A673 (cell line): ENCODE measurements at regions not wholly inside any gene's neighbourhood (a gene's known extent, or its start where the extent isn't known, plus 50 kb on each side); places are given as distances from the start of the nearest gene placed in this dataset.

Experiments used
- BruUV-seq: library from RNA; stranded (reverse); fragments of 400-500 nt; replicated peaks from 2 replicates; lab custom pipeline; 2021; lab: Mats Ljungman, UMichigan
- CTCF ChIA-PET: fragments of 300-600 bp; sonication (Branson Sonifier 250); formaldehyde crosslinking; loops from one replicate; lab custom pipeline; 2022; ENCODE audit warnings: antibody characterized with exemption; lab: Charles Lee
- POLR2A ChIA-PET: fragments of 300-600 bp; sonication (Branson Sonifier 250); formaldehyde crosslinking; loops from one replicate; lab custom pipeline; 2022; ENCODE audit warnings: antibody characterized with exemption; ENCODE audit not compliant: low non-redundant PET; lab: Charles Lee
- DNase-seq: peaks from one replicate; pipeline ENCODE4 v3.0.0-alpha.2; 2015; ENCODE audit warnings: low spot score
- H3K27ac ChIP-seq: fragments of 200-600 bp; sonication (generic); 2 replicates; pipeline ENCODE4 v1.5.1; 2016; ENCODE audit warnings: mixed run types, low read depth, mild to moderate bottlenecking, mixed read lengths, antibody characterized with exemption, low read length; ENCODE audit not compliant: poor library complexity, severe bottlenecking
- H3K27me3 ChIP-seq: fragments of 200-600 bp; sonication (generic); replicated peaks from 2 replicates; pipeline ENCODE4 v1.6.1; 2017; ENCODE audit warnings: mixed run types, low read depth, mild to moderate bottlenecking, mixed read lengths, antibody characterized with exemption, low read length; ENCODE audit not compliant: insufficient read depth, poor library complexity
- H3K36me3 ChIP-seq: fragments of 200-600 bp; sonication (generic); 2 replicates; pipeline ENCODE4 v1.6.1; 2016; ENCODE audit warnings: mixed run types, mild to moderate bottlenecking, mixed read lengths, antibody characterized with exemption, low read length; ENCODE audit not compliant: insufficient read depth, poor library complexity, severe bottlenecking
- H3K4me1 ChIP-seq: fragments of 200-600 bp; sonication (generic); 2 replicates; pipeline ENCODE4 v1.6.1; 2017; ENCODE audit warnings: mixed run types, mild to moderate bottlenecking, mixed read lengths, antibody characterized with exemption, low read length; ENCODE audit not compliant: insufficient read depth, poor library complexity, severe bottlenecking
- H3K4me3 ChIP-seq: fragments of 200-600 bp; sonication (generic); 2 replicates; pipeline ENCODE4 v1.5.1; 2016; ENCODE audit warnings: low read depth, mixed run types, mild to moderate bottlenecking, mixed read lengths, low read length; ENCODE audit not compliant: poor library complexity, severe bottlenecking
- H3K9me3 ChIP-seq: fragments of 200-600 bp; sonication (generic); 2 replicates; pipeline ENCODE4 v1.6.1; 2016; ENCODE audit warnings: mixed run types, low read depth, mild to moderate bottlenecking, mixed read lengths, antibody characterized with exemption, low read length; ENCODE audit not compliant: poor library complexity, severe bottlenecking
- CTCF ChIP-seq: fragments of 300-800, 200-600 bp; sonication (generic); conservative IDR thresholded peaks from 2 replicates; pipeline ENCODE4 v1.5.1; 2017; ENCODE audit warnings: low read depth, mild to moderate bottlenecking, antibody characterized with exemption, low read length, moderate library complexity, mixed read lengths
- EZH2 ChIP-seq: fragments of 200-600 bp; sonication (generic); IDR thresholded peaks from 2 replicates; pipeline ENCODE4 v1.6.1; 2017; ENCODE audit warnings: borderline replicate concordance, low read depth, mild to moderate bottlenecking, mixed read lengths, antibody characterized with exemption, low read length; ENCODE audit not compliant: poor library complexity, severe bottlenecking
- intact Hi-C: fragments of 100-400 bp; cut with micrococcal nuclease; formaldehyde crosslinking; loops from one replicate; pipeline ENCODE4 v1.10.0; 2022; ENCODE audit not compliant: unreplicated experiment

GRCh38 chr12:102571889-102572288, 91.5 kb upstream of the IGF1 start:
- DNase-seq = peak; percentile 38
- BruUV-seq = no TSS peak

GRCh38 chr12:102570256-102570655, 89.9 kb upstream of the IGF1 start:
- Histone ChIP-seq H3K27me3 (no peaks in the 10 kb centered on the region), H3K4me1 (no peaks in the 10 kb centered on the region), H3K9me3 (no peaks in the 10 kb centered on the region), H3K27ac (no peak overlapping the region), H3K4me3 (no peak overlapping the region), H3K36me3 (no peaks in the 10 kb centered on the region)
- no TSS peak for BruUV-seq
- no peak for TF ChIP-seq CTCF
- TF ChIP-seq EZH2 = no peak
- no peak for DNase-seq
- intact Hi-C loops = no loop called here
- ChIA-PET CTCF (no interaction called here), POLR2A (no interaction called here)

More at GRCh38 chr12:102571889-102572288, 91.5 kb upstream of the IGF1 start:
- Histone ChIP-seq H3K36me3 (no peaks in the 10 kb centered on the region), H3K9me3 (no peaks in the 10 kb centered on the region), H3K27ac (no peak overlapping the region), H3K4me1 (no peaks in the 10 kb centered on the region), H3K4me3 (no peak overlapping the region), H3K27me3 (no peaks in the 10 kb centered on the region)
- POLR2A ChIA-PET = no interaction called here
- intact Hi-C loops = no loop called here
- TF ChIP-seq CTCF (no peak), EZH2 (no peak)
- CTCF ChIA-PET = no interaction called here

GRCh38 chr12:102569803-102570202, 89.4 kb upstream of the IGF1 start:
- no peaks in the 10 kb centered on the region for H3K9me3 ChIP-seq
- TF ChIP-seq EZH2 (no peak), CTCF (no peak)
- no TSS peak for BruUV-seq
- ChIA-PET CTCF (no interaction called here), POLR2A (no interaction called here)
- H3K27me3 ChIP-seq = no peaks in the 10 kb centered on the region
- DNase-seq = no peak
- no peak overlapping the region for H3K27ac ChIP-seq
- no peaks in the 10 kb centered on the region for H3K4me1 ChIP-seq
- intact Hi-C loops = no loop called here
- H3K36me3 ChIP-seq = no peaks in the 10 kb centered on the region
- no peak overlapping the region for H3K4me3 ChIP-seq
